ENCODE measurements at regions not wholly inside any gene's neighbourhood (a gene's known extent, or its start where the extent isn't known, plus 50 kb on each side); places are given as distances from the start of the nearest gene placed in this dataset.
"Not testable (repeated sequence)": the region's sequence is repeated elsewhere in the genome, so short reads cannot be mapped to it uniquely, and the experiment has no call there.

DNA sequence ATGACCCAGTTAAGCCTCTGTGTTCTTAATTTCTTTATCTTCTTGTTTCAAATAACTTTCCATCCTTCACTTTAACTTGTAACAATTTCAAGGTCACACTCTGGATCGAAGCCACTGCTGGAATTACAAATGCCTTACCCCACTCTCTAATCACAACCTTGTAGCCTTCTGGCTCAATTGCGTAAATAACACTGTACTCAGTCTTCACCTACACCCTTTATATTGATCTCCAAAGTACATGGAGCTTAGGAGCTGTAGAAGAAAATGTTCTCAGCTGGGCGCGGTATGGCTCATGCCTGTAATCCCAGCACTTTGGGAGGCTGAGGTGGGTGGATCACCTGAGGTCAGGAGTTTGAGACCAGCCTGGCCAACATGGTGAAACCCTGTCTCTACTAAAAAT, 164.3 kb upstream of the NPSR1 start:
- DNase-seq, result no peak

DNA sequence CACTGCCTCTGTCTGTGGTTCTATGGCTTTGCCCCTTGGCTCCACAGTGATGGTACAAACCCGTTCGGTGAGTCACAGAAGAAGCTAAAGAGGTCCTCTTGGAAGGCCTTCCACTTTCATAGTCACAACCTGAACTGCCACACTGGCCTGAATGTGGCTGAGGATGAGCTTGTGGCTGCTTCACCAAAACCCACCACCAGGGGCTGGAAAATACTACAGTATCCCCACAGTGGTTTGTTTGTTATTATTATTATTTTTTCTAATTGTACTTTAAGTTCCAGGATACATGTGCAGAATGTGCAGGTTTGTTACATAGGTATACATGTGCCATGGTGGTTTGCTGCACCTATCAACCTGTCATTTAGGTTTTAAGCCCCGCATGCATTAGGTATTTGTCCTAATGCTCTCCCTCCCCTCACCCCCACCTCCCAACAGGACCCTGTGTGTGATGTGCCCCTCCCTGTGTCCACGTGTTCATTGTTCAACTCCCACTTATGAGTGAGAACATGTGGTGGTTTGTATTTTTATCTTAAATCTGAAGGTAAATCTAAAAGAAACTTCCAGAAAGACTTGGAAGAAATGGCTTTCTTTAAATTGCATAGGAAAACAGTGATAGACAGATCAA, 160.8 kb upstream of the NPSR1 start:
- DNase-seq, result no peak

DNA sequence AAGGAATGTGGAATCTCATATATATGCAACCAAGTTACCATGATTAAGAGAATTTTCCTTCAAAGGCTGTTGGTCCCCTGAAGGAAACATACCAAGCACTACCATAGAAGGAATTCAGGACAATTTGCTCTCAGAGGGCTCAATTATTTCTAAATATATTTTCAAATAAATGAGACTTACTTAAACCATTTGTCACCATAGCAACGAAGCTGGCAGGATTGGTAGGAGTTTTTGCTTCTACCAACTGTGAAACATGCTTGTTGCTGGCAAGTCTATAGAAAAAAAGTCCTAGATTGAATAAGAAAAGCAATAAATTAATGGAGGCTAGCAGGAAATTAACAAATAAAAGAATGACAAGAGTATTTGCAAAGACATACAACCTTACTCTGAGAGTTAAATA, 156.9 kb upstream of the NPSR1 start:
- DNase-seq, result no peak

DNA sequence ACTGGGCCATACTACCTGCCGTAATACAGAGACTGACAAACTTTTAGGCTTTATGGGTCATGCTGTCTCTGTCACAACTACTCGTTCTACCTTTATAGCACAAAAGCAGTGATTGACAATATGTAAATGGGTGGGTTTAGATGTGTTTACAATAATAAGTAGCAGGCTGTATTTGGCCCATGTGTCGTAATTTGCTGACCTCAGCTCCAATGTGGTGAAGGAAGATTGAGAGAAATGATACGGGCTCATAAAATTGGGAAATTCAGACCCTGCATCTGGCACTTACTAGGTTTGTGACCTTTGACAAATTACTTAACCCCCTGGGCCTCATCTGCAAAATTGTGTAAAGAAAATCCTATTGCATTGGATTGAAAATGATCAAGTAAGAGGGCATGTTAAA, 150.8 kb upstream of the NPSR1 start:
- DNase-seq, result no peak

DNA sequence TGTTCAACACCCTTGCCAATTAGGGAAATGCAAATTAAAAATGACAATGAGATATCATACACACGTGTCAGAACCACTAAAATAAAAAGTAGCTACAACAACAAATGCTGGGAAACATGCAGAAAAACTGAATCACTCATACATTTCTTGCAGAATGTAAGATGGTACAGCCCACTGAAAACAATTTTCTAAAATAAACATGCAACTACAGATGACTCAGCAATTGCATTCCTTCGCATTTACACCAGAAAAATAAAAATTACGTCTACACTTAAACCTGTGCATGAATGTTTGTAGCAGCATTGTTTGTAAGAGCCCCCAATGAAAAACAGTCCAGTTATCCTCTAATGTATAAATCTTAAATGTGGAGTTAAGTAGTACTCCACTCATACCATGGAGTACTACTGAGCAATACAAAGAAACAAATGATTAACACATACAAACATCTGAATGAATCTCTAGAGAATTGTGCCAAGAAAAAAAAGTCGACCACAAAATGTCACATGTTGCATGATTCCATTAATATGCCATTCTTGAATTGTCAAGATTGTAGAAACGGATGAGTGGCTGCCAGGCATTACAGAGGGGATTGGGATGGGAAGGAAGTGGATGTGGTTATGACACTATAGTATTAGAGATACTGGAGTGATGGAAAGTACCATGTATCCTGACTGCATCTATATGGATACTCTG, 134.6 kb upstream of the NPSR1 start:
- DNase-seq, result peak; percentile 99

DNA sequence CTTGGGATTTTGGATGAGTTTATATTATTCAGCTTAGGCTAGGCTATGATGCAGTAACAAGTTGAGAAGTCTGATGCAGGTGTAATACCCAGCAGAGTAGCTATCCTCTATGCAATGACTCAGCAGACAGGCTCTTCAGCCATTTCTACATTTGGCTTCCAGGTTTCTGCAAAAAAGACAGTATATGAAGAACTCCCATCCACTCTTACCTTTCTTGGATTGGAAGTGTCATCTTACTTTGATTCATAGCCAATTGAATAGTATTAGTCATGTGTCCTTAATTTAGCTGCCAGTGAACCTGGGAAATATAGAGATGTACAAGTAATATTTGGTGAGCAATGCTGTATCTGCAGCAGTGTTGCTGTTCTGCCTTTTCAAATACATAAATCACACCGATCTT, 127.8 kb upstream of the NPSR1 start:
- DNase-seq, result peak; percentile 59

DNA sequence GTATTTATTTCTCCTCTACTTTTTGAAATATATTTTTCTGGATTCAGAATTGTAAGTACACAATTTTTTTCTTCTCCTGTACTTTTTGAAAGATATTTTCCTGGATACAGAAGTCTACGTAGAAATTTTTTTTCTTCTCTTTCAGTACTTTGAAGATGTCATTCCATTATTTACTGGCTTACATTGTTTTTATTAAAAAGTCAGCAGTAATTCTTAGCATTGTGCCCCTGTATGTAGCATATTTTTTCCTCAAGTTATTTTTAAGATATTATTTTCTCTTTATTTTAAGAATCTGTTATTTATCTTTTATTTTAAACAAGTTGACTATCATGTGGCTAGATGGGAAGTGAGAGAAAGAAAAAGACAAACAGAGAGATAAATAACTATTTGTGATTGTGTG, 119.0 kb upstream of the NPSR1 start:
- no peak for DNase-seq

DNA sequence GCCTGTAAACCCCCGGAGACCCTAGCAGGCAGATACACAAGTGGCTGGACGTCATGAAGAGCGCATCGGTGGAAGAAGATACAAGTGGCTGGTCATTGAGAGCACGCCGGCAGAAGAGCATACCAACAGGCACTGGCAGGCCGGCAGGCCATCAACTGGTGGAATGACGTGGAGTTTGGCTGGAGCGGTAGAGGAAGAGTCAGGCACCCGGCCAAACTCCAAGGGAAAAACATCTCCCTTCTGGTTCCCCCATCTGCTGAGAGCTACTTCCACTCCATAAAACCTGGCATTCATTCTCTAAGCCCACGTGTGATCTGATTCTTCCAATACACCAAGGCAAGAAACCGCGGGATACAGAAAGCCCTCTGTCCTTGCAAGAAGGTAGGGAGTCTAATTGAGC, 113.4 kb upstream of the NPSR1 start:
- DNase-seq, result no peak

DNA sequence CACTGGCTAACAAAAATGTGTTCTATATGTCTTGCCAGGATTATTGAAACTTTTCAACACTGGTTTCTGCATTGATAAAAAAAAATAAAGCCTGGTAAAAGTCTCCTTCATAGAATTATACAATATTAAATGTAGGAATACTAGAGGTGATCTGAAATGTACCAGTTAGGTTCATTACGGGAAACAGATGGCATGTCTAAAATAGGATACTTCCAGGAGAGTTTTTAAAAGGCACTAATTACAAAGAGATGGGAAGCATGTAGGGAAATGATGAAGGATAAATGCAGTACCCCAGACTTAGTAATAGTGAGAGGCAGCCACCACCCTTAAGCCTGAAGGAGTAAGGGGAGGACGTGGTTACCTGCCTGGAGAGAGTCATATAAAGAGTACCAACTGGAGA, 107.0 kb upstream of the NPSR1 start:
- DNase-seq, result no peak

DNA sequence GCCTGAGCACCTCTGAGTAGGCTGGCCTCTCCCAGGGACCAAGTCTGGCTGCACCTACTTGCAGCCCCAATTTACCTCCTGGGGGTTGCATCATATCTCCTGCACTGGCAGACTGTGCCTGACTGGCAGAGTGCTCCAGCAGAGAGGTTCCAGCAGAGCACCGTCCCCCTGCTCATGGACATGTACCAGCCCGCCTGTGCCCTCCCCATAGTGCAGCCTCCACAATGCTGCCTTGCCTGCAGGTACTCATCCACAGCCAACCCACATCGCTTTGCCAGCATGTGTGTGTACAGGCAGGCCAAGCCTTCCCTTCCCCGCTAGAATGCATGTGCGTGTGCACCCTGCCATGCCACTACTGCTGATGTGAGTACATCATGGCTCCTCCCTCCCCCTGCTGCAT, 105.5 kb upstream of the NPSR1 start:
- no peak for DNase-seq

DNA sequence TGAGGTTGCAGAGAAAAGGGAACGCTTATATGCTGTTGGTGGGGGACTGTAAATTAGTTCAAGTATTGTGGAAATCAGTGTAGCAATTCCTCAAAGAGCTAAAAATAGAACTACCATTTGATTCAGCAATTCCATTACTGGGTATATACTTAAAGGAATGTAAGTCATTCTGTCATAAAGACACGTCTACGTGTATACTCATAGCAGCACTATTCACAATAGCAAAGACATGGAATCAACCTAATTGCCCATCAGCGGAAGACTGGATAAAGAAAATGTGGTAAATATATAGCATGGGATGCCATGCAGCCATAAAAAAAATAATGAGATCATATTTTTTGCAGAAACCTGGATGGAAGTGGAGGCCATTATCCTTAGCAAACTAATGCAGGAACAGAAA, 100.0 kb upstream of the NPSR1 start:
- no peak for DNase-seq

DNA sequence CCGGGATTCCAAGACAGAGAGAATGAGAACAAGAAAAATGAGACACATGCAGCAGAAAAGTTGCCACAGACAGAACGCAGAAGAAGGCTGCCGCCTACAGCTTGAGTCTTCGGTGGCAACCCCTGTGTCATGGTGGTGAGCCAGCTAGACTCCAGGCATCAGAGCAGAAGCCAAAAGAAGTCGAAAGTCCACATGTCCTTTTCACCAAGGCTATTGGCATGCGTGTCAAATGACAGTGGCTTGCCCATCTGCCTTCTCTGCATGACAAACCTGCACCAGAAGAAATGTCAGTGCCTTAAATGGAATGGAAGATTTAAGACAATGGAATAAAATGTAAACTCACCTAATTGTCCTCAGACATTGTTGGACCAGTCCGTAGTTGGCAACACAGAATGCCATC, 93.9 kb upstream of the NPSR1 start:
- no peak for DNase-seq

DNA sequence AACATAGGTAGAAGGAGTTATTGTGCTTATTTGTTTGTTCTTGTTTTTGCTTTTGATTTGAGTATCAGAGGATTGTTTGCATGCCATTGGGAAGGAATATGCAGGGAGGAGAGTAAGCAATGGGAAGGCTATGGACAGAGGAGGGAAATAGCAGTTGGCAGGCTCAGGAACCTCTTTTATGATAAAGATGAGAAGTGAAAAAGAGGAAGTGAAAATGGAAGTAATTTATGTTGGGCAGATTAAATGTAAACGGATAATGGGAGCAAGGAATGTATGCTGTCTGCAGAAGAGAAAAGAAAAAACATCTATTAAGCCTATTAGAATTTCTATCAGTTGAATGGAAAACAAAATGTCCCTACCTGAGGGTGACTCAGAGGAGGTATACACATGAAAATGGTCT, 90.1 kb upstream of the NPSR1 start:
- DNase-seq, result no peak

DNA sequence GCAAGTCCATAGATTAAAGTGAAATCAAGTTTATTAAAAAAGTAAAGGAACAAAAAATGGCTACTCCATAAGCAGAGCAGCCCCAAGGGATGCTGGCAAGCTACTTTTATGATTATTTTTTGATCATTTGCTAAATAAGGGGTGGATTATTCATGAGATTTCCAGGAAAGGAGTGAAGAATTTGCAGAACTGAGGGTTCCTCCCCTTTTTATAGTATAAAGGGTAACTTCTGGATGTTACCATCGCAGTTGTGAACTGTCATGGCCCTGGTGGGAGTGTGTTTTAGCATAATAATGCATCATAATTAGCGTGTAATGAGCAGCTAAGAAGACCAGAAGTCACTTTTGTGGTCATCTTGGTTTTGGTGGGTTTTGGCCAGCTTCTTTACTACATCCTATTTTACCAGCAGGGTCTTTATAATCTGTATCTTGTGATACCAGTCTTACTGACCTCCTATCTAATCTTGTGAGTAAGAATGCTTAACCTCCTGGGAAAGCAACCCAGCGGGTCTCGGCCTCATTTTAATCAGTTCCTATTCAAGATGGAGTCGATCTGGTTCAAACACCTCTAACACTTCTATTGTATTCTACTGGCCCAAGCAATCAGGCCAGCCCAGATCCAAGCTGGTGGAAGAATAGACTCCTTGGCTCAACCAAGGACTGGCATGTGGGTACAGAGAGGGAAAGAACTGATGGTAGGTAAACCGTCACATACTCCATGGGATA, 87.9 kb upstream of the NPSR1 start:
- no peak for DNase-seq

DNA sequence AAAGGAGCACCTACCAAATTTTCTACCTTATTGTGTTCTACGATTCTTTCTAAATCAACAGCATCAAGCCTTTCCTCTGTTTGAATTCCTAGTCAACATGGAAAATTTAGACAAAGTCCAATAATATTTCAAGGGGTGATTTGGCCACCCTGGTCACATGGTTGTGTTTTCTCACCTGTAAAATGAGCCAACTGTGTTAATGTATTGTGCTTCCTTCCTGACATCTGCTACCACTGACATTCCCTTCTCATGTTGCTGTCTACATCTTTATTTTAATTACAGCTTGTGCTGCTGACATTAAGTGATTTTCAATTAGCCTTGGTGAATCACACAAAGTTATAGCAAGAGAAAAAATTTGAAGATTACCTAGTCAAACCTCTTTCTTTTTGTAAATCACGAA, 83.0 kb upstream of the NPSR1 start:
- DNase-seq, result no peak

DNA sequence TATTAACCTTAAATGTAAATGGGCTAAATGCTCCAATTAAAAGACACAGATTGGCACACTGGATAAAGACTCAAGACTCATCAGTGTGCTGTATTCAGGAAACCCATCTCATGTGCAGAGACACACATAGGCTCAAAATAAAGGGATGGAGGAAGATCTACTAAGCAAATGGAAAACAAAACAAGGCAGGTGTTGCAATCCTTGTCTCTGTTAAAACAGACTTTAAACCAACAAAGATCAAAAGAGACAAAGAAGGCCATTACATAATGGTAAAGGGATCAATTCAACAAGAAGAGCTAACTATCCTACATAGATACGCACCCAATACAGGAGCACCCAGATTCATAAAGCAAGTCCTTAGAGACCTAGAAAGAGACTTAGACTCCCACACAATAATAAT, 80.1 kb upstream of the NPSR1 start:
- not testable (repeated sequence) for DNase-seq

DNA sequence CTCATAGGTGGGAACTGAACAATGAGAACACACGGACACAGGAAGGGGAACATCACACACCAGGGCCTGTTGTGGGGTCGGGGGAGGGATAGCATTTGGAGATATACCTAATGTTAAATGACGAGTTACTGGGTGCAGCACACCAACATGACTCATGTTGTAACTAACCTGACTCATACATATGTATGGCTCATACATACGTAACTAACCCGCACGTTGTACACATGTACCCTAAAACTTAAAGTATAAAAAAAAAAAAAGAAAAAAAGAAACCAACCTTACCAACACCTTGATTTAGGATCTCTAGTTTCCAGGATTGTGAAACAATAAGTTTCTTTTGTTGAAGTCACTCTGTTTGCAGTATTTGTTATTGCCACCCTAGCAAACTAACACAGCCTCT, 76.3 kb upstream of the NPSR1 start:
- not testable (repeated sequence) for DNase-seq

DNA sequence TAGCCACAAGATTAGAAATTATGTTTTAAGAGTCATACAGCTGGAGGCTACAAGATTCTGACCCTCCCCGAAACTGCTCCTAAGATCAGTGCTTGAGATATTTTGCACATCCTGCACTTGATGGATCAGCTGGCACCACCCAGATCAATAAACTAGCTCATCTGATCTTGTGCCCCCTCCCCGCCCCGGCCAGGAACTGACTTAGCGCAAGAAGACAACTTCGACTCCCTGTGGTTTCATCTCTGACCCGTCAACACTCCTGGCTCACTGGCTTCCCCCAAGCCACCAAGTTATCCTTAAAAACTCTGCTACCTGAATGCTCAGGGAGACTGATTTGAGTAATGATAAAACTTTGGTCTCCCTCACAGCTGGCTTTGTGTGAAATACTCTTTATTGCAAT, 73.5 kb upstream of the NPSR1 start:
- DNase-seq, result no peak

DNA sequence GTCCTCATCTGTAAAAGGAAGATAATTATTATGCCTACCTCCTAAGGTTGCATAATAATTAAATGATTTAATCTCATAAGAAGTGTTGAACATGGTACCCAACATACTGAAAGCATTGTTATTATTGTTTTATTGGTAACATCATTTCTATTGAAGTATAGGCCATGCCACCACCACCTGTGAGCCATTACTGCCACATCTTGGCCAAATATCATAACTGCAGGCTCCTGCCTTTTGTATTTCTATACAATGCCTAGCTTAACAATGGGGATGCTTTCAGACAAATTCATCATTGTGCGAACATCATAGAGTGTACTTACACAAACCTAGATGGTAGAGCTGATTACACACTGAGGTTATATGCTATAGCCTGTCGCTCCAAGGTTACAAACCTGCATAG, 61.1 kb upstream of the NPSR1 start:
- peak; percentile 39 for DNase-seq

DNA sequence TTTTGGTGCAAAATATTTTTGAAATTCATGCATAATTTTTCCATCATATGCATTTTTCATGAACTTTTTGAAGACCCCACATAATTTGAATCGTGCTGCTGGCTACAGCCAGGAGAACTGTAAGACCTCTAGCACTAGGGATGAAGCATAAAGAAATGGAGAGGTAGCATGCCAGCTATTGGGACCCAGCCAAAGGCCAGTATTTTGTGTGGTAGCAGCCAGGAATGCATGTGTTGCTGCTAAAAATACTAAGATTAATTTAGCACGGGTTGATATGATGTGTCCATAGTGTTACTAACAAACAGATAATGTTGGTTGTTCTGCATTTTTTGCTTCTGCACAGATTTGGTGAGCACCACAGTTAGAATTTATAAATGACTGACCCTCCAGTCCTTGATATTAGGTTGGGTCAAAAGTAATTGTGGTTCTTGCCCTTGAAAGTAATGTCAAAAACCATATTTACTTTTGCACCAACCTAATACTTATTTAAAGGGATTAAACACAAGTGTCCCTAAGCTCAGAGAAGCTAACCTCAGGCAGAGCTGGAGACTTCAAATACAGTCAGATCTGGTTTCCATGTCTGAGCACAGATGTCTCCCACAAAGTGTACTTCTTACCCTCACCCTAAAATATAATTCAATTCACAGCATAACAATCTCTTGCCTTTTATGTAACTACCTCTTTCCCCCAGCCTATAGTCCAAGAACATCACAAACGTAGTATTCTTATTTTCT, 54.1 kb upstream of the NPSR1 start:
- no peak for DNase-seq

Data from NCI-H226 (cell line).